Ascending aorta (tissue), 2 donors: ENCODE measurements at regions not wholly inside any gene's neighbourhood (a gene's known extent, or its start where the extent isn't known, plus 50 kb on each side); places are given as distances from the start of the nearest gene placed in this dataset.
A peak's percentile ranks its signal among the peaks of the same experiment; 100 is the strongest.
"Not testable (repeated sequence)": the region's sequence is repeated elsewhere in the genome, so short reads cannot be mapped to it uniquely, and the experiment has no call there.

ENCODE experiments used
- DNase-seq, 2 donors: peaks; one replicate each; pipeline ENCODE4 v3.0.0-alpha.2; 2019; ENCODE audit warnings: low spot score in 2 of 2
- H3K27ac ChIP-seq, 2 donors: fragments of 200-600 bp; sonication (generic); one replicate each; pipeline ENCODE4 v1.5.1; 2016 to 2017; ENCODE audit warnings: mild to moderate bottlenecking in 1 of 2
- H3K27me3 ChIP-seq: fragments of 200-600 bp; sonication (generic); one replicate; pipeline ENCODE4 v1.5.1; 2017
- H3K36me3 ChIP-seq, 2 donors: fragments of 200-600 bp; sonication (generic); one replicate each; pipeline ENCODE4 v1.5.1; 2016
- H3K4me1 ChIP-seq, 2 donors: fragments of 200-600 bp; sonication (generic); one replicate each; pipeline ENCODE4 v1.5.1; 2016 to 2017; ENCODE audit warnings: mild to moderate bottlenecking in 1 of 2
- H3K4me3 ChIP-seq, 2 donors: fragments of 200-600 bp; sonication (generic); one replicate each; pipeline ENCODE4 v1.5.1; 2016 to 2017; ENCODE audit warnings: mild to moderate bottlenecking in 1 of 2
- H3K9me3 ChIP-seq, 2 donors: fragments of 200-600 bp; sonication (generic); one replicate each; pipeline ENCODE4 v1.5.1; 2016
- intact Hi-C: fragments of 100-400 bp; cut with DNase I; formaldehyde crosslinking; loops from one replicate; pipeline ENCODE4 v1.15.1; 2023

DNA sequence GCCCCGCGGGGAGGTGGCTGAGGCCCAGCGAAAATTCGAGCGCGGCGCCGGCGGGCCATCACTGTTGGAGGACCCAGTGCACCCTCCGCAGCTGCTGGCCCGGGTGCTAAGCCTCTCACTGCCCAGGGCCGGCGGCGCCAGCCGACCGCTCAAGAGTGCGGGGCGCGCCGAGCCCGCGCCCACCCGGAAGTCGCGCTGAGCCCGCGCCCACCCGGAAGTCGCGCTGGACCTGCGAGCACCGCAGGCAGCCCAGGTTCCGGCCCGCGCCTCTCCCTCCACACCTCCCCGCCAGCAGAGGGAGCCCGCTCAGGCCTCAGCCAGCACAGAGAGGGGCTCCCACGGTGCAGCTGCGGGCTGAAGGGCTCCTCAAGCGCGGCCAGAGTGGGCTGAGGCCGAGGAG lies 165.5 kb upstream of the BDP1 start:
- H3K4me1 ChIP-seq, intact Hi-C loops, H3K27me3 ChIP-seq, DNase-seq, H3K36me3 ChIP-seq, H3K9me3 ChIP-seq: not testable (repeated sequence)
- Histone ChIP-seq H3K4me3 (peak overlapping the region; percentile 47 to 54), H3K27ac (peak overlapping the region; percentile 71 to 73)

DNA sequence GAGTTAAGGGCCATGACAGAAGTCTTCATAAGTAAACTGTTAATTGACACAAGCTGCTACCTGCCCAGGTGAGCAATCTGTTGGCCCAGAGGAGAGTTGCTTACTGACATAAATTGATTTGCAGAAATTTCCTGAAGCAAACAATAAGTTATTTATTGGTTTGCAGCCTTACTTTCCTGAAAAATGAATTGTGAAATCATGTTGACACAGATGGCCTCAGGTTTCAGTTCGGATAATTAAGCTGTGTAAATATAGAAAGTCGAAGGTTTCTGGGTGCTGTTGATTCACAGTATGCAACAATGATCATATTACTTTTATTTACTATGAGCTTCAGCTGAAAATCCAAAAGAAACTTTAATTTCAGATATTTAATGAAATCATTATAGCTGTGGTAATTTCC lies 164.5 kb upstream of the BDP1 start:
- H3K27me3 ChIP-seq, H3K4me1 ChIP-seq, H3K4me3 ChIP-seq, intact Hi-C loops, H3K27ac ChIP-seq, H3K36me3 ChIP-seq, H3K9me3 ChIP-seq, DNase-seq: not testable (repeated sequence)
